ENCODE measurements at regions not wholly inside any gene's neighbourhood (a gene's known extent, or its start where the extent isn't known, plus 50 kb on each side); places are given as distances from the start of the nearest gene placed in this dataset.

GRCh38 chr5:52707616-52708015, 80.1 kb upstream of the ITGA1 start:
- Histone ChIP-seq H3K4me1 (no peaks in the 10 kb centered on the region), H3K4me3 (no peak overlapping the region), H3K9ac (no peak overlapping the region), H3F3A (ENCODE audit: low read depth) (no peaks in the 10 kb centered on the region), H3K27ac (no peak overlapping the region), H3K36me3 (no peaks in the 10 kb centered on the region), H3K27me3 (no peaks in the 10 kb centered on the region), H3K79me2 (ENCODE audit: low read depth) (no peaks in the 10 kb centered on the region), H3K9me3 (ENCODE audit: low read depth) (no peaks in the 10 kb centered on the region), H3K4me2 (no peak overlapping the region), H4K20me1 (ENCODE audit: low read depth) (no peaks in the 10 kb centered on the region), H2AFZ (replicated peaks) (no peak overlapping the region)
- no peak for DNase-seq (ENCODE audit: low spot score)
- no peaks in the 10 kb centered on the region for H3K4me1 Mint-ChIP-seq
- no peaks in the 10 kb centered on the region for H3K27me3 Mint-ChIP-seq (ENCODE audit: insufficient read depth, low read depth)
- no peaks in the 10 kb centered on the region for H3K9me3 Mint-ChIP-seq
- no peak overlapping the region for H3K4me3 Mint-ChIP-seq
- H3K36me3 Mint-ChIP-seq, result no peaks in the 10 kb centered on the region
- TF ChIP-seq CTCF (IDR thresholded peaks at IDR 0.05), result no peak
- no peak for TF ChIP-seq EZH2phosphoT487 (IDR thresholded peaks at IDR 0.05)
- TF ChIP-seq EZH2 (IDR thresholded peaks at IDR 0.05), result no peak
- H3K27ac Mint-ChIP-seq, result no peak overlapping the region

GRCh38 chr5:52708463-52708862, 79.3 kb upstream of the ITGA1 start:
- H3K36me3 ChIP-seq, result no peaks in the 10 kb centered on the region
- no peaks in the 10 kb centered on the region for H3K9me3 Mint-ChIP-seq
- no peak overlapping the region for H3K4me3 ChIP-seq
- no peaks in the 10 kb centered on the region for H3K4me1 ChIP-seq
- no peak overlapping the region for H3K27ac Mint-ChIP-seq
- H3K27me3 Mint-ChIP-seq (ENCODE audit: insufficient read depth, low read depth), result no peaks in the 10 kb centered on the region
- H3K9me3 ChIP-seq (ENCODE audit: low read depth), result no peaks in the 10 kb centered on the region
- H3K4me2 ChIP-seq, result no peak overlapping the region
- H3K27me3 ChIP-seq, result no peaks in the 10 kb centered on the region
- no peaks in the 10 kb centered on the region for H4K20me1 ChIP-seq (ENCODE audit: low read depth)
- no peak overlapping the region for H3K4me3 Mint-ChIP-seq
- H3K79me2 ChIP-seq (ENCODE audit: low read depth), result no peaks in the 10 kb centered on the region
- no peak overlapping the region for H3K27ac ChIP-seq
- H3K9ac ChIP-seq, result no peak overlapping the region
- no peaks in the 10 kb centered on the region for H3F3A ChIP-seq (ENCODE audit: low read depth)
- no peak overlapping the region for H2AFZ ChIP-seq (replicated peaks)
- no peaks in the 10 kb centered on the region for H3K4me1 Mint-ChIP-seq
- TF ChIP-seq EZH2phosphoT487 (IDR thresholded peaks at IDR 0.05), result no peak
- no peak for TF ChIP-seq EZH2 (IDR thresholded peaks at IDR 0.05)
- TF ChIP-seq CTCF (IDR thresholded peaks at IDR 0.05), result no peak
- no peak for DNase-seq (ENCODE audit: low spot score)
- H3K36me3 Mint-ChIP-seq, result no peaks in the 10 kb centered on the region

- Mint-ChIP-seq H3K27ac (no peak overlapping the region), H3K27me3 (ENCODE audit: insufficient read depth, low read depth) (no peaks in the 10 kb centered on the region), H3K4me1 (no peaks in the 10 kb centered on the region), H3K36me3 (no peaks in the 10 kb centered on the region), H3K9me3 (no peaks in the 10 kb centered on the region), H3K4me3 (no peak overlapping the region)
- Histone ChIP-seq H3K79me2 (ENCODE audit: low read depth) (no peaks in the 10 kb centered on the region), H3K36me3 (no peaks in the 10 kb centered on the region), H3F3A (ENCODE audit: low read depth) (no peaks in the 10 kb centered on the region), H3K4me3 (no peak overlapping the region), H3K4me1 (no peaks in the 10 kb centered on the region), H3K27ac (no peak overlapping the region), H3K9ac (no peak overlapping the region), H4K20me1 (ENCODE audit: low read depth) (no peaks in the 10 kb centered on the region), H3K27me3 (no peaks in the 10 kb centered on the region), H3K4me2 (no peak overlapping the region), H2AFZ (replicated peaks) (no peak overlapping the region), H3K9me3 (ENCODE audit: low read depth) (no peaks in the 10 kb centered on the region)
- DNase-seq (ENCODE audit: low spot score), result no peak
- TF ChIP-seq EZH2 (IDR thresholded peaks at IDR 0.05), result no peak
- TF ChIP-seq CTCF (IDR thresholded peaks at IDR 0.05), result no peak
- TF ChIP-seq EZH2phosphoT487 (IDR thresholded peaks at IDR 0.05), result no peak
These were observed 78.4 kb upstream of the ITGA1 start for GRCh38 chr5:52709167-52709925.

Measured in neural progenitor cell (in vitro differentiated cells).